ENCODE measurements at regions not wholly inside any gene's neighbourhood (a gene's known extent, or its start where the extent isn't known, plus 50 kb on each side); places are given as distances from the start of the nearest gene placed in this dataset.

DNA sequence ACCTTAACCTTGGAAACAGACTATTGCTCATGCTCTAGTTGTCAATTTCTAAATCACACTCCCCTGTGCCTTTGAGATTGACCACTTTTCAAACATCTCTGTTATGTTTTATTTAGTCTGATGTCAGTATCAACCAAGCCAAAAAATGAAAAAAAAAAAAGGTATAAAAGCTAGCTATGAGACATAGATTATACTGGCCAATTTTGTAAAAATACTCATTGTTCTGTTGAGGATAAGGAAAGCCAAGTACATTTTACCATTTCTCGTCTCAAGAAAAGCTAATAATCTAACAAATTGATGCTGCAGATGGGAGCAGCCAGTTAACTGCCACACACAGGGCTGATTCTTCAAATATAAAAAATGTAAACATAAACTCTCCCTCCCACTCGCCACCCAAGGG lies 572.6 kb upstream of the KLF12 start:
- TF ChIP-seq, protein P1, sequence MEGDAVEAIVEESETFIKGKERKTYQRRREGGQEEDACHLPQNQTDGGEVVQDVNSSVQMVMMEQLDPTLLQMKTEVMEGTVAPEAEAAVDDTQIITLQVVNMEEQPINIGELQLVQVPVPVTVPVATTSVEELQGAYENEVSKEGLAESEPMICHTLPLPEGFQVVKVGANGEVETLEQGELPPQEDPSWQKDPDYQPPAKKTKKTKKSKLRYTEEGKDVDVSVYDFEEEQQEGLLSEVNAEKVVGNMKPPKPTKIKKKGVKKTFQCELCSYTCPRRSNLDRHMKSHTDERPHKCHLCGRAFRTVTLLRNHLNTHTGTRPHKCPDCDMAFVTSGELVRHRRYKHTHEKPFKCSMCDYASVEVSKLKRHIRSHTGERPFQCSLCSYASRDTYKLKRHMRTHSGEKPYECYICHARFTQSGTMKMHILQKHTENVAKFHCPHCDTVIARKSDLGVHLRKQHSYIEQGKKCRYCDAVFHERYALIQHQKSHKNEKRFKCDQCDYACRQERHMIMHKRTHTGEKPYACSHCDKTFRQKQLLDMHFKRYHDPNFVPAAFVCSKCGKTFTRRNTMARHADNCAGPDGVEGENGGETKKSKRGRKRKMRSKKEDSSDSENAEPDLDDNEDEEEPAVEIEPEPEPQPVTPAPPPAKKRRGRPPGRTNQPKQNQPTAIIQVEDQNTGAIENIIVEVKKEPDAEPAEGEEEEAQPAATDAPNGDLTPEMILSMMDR (IDR thresholded peaks at IDR 0.05) = no peak
- no peak for TF ChIP-seq POLR2A (IDR thresholded peaks at IDR 0.05)
